GM18873 (cell line): ENCODE measurements at regions not wholly inside any gene's neighbourhood (a gene's known extent, or its start where the extent isn't known, plus 50 kb on each side); places are given as distances from the start of the nearest gene placed in this dataset.

Source experiments
- ATAC-seq: cut with Tn5 transposase; IDR thresholded peaks from one replicate; pipeline ENCODE4 v1.9.1; 2021; ENCODE audit warnings: mild to moderate bottlenecking, moderate library complexity, moderate number of reproducible peaks; ENCODE audit not compliant: unreplicated experiment, low FRiP score

- no peak for ATAC-seq
Measured at GRCh38 chr2:7448578-7449264, 531.5 kb downstream of the RNF144A start.

- no peak for ATAC-seq
Measured at GRCh38 chr2:7449298-7449697, 532.1 kb downstream of the RNF144A start.

- no peak for ATAC-seq
Measured at GRCh38 chr2:7450188-7450832, 533.1 kb downstream of the RNF144A start.

GRCh38 chr2:7450833-7451190, 533.6 kb downstream of the RNF144A start:
- ATAC-seq = no peak

GRCh38 chr2:7452110-7452876, 535.1 kb downstream of the RNF144A start:
- no peak for ATAC-seq

GRCh38 chr2:7454592-7454991, 537.4 kb downstream of the RNF144A start:
- no peak for ATAC-seq

GRCh38 chr2:7456762-7457161, 539.5 kb downstream of the RNF144A start:
- ATAC-seq = no peak

- ATAC-seq = no peak
Measured at GRCh38 chr2:7458066-7458465, 540.9 kb downstream of the RNF144A start.

- ATAC-seq = no peak
Measured at GRCh38 chr2:7467782-7468447, 550.7 kb downstream of the RNF144A start.

- no peak for ATAC-seq
Measured at GRCh38 chr2:7468448-7468828, 551.2 kb downstream of the RNF144A start.

GRCh38 chr2:7468955-7469354, 551.7 kb downstream of the RNF144A start:
- ATAC-seq = no peak

GRCh38 chr2:7471185-7471584, 554.0 kb downstream of the RNF144A start:
- no peak for ATAC-seq

GRCh38 chr2:7472465-7472864, 555.3 kb downstream of the RNF144A start:
- no peak for ATAC-seq

GRCh38 chr2:7473135-7473771, 556.0 kb downstream of the RNF144A start:
- no peak for ATAC-seq

GRCh38 chr2:7476371-7476770, 559.2 kb downstream of the RNF144A start:
- ATAC-seq = no peak

GRCh38 chr2:7479603-7480002, 562.4 kb downstream of the RNF144A start:
- ATAC-seq = no peak

GRCh38 chr2:7480431-7480830, 563.2 kb downstream of the RNF144A start:
- ATAC-seq = no peak

GRCh38 chr2:7490672-7491071, 573.5 kb downstream of the RNF144A start:
- no peak for ATAC-seq

- ATAC-seq = no peak
Measured at GRCh38 chr2:7492719-7493118, 575.5 kb downstream of the RNF144A start.

- ATAC-seq = no peak
Measured at GRCh38 chr2:7497178-7497577, 580.0 kb downstream of the RNF144A start.

GRCh38 chr2:7499018-7499417, 581.8 kb downstream of the RNF144A start:
- ATAC-seq = no peak
